ENCODE measurements at regions not wholly inside any gene's neighbourhood (a gene's known extent, or its start where the extent isn't known, plus 50 kb on each side); places are given as distances from the start of the nearest gene placed in this dataset.

DNA sequence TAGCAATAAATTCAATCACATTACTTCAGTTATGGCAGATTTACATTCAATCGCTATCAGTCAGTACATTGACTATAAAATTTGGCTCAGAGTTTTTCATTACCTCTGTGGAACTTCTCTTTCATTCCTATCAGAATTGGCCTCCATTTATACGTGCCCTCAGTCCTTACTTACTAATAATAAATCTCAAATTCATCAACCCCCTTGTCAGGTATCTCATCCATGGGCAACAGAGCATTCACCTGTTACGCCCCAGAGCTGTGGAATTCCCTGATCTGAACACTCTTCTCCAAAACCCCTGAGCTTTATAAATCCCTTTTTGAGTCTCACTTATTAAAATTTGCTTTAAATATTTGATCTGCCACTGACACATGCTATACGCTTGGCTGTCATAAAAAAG, 492.9 kb downstream of the GBE1 start:
- 81% methylated on average over 4 of the region's 4 CpGs for WGBS
- no peaks in the 10 kb centered on the region for H3K27me3 ChIP-seq
- no peaks in the 10 kb centered on the region for H3K36me3 ChIP-seq
- intact Hi-C loops (cut with DNase I), result no loop called here
- no peak overlapping the region for H3K4me3 ChIP-seq
- TF ChIP-seq POLR2A (IDR thresholded peaks at IDR 0.05; ENCODE audit: low read depth) (no peak), EP300 (IDR thresholded peaks at IDR 0.05) (no peak), POLR2AphosphoS5 (IDR thresholded peaks at IDR 0.05) (no peak)
- TF ChIP-seq, protein P1, sequence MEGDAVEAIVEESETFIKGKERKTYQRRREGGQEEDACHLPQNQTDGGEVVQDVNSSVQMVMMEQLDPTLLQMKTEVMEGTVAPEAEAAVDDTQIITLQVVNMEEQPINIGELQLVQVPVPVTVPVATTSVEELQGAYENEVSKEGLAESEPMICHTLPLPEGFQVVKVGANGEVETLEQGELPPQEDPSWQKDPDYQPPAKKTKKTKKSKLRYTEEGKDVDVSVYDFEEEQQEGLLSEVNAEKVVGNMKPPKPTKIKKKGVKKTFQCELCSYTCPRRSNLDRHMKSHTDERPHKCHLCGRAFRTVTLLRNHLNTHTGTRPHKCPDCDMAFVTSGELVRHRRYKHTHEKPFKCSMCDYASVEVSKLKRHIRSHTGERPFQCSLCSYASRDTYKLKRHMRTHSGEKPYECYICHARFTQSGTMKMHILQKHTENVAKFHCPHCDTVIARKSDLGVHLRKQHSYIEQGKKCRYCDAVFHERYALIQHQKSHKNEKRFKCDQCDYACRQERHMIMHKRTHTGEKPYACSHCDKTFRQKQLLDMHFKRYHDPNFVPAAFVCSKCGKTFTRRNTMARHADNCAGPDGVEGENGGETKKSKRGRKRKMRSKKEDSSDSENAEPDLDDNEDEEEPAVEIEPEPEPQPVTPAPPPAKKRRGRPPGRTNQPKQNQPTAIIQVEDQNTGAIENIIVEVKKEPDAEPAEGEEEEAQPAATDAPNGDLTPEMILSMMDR (IDR thresholded peaks at IDR 0.05), result no peak
- no peak for DNase-seq (ENCODE audit: extremely low spot score)
- H3K27ac ChIP-seq (replicated peaks in 1 of 4), result no peak overlapping the region
- no peaks in the 10 kb centered on the region for H3K4me1 ChIP-seq
- H3K9me3 ChIP-seq, result no peaks in the 10 kb centered on the region

DNA sequence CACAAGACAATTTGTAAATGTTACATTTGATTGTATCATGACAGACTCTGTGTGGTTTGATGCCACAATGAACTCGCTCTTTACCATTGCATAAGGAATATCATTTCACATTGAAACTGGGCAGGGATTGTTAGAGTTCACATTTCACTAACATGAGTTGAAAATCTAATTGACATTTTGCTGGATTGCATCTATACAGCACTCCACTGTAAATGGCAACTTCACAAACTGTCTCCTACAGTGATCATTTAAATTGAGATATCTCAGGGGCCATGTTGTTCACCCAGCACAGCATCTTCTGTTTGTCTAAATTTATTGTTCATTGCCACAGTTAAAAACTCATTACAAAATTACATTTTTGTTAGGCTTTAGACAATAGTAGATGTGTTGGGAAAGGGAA, 499.4 kb downstream of the GBE1 start:
- Histone ChIP-seq H3K27me3 (no peaks in the 10 kb centered on the region), H3K27ac (replicated peaks in 1 of 4) (no peak overlapping the region), H3K4me3 (no peak overlapping the region), H3K9me3 (no peaks in the 10 kb centered on the region), H3K36me3 (no peaks in the 10 kb centered on the region), H3K4me1 (no peaks in the 10 kb centered on the region)
- intact Hi-C loops (cut with DNase I), result no loop called here
- WGBS, result 92% methylated on average over 1 of the region's 1 CpG
- no peak for DNase-seq (ENCODE audit: extremely low spot score)
- TF ChIP-seq POLR2AphosphoS5 (IDR thresholded peaks at IDR 0.05), result no peak
- no peak for TF ChIP-seq EP300 (IDR thresholded peaks at IDR 0.05)
- TF ChIP-seq, protein P1 (IDR thresholded peaks at IDR 0.05), result no peak
- no peak for TF ChIP-seq POLR2A (IDR thresholded peaks at IDR 0.05; ENCODE audit: low read depth)

DNA sequence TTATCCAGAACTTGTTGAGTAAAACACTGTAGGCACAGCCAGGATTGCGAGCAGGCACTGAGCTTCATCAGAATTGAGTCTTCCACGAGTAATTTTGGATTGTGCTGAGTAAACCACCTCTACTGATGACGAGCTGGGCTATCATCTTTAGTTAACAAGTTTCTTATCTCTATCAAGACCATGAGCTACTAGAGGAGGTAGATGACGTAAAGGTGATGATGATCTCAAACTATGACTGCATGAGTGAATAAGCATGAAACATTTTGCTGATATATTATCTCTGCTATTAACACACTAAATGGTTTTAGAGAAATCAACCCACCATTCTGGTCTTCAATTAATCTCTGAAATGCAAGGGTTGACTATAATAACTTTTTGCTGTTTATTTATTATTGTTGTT, 506.0 kb downstream of the GBE1 start:
- no peak overlapping the region for H3K4me3 ChIP-seq
- no peak overlapping the region for H3K27ac ChIP-seq (replicated peaks in 1 of 4)
- TF ChIP-seq EP300 (IDR thresholded peaks at IDR 0.05) (no peak), POLR2AphosphoS5 (IDR thresholded peaks at IDR 0.05) (no peak), POLR2A (IDR thresholded peaks at IDR 0.05; ENCODE audit: low read depth) (no peak)
- TF ChIP-seq, protein P1 (IDR thresholded peaks at IDR 0.05), result no peak
- no peak for DNase-seq (ENCODE audit: extremely low spot score)
- no peaks in the 10 kb centered on the region for H3K36me3 ChIP-seq
- 91% methylated on average over 4 of the region's 4 CpGs for WGBS
- H3K4me1 ChIP-seq, result no peaks in the 10 kb centered on the region
- intact Hi-C loops (cut with DNase I), result no loop called here
- no peaks in the 10 kb centered on the region for H3K27me3 ChIP-seq
- no peaks in the 10 kb centered on the region for H3K9me3 ChIP-seq

DNA sequence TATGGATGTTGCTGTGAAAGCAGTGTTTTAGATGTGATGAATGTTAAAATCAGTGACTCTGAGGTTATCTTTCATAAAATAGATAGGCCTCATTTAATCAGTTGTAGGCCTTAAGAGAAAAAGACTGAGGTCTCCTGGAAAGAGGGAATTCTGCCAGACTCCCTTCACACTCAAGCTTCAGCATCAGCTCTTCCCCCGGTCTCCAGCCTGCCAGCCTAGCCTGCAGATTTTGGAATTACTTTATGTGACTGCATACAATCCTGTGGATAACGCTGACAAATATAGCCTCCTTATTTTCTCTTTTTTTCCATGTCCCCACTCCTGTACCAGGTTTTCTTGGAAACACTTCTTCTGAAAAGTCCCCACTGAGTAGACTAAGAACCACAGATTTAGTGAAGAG, 510.3 kb downstream of the GBE1 start:
- 81% methylated on average over 2 of the region's 2 CpGs for WGBS
- H3K27ac ChIP-seq (replicated peaks in 1 of 4), result no peak overlapping the region

More for the DNA sequence above, 510.3 kb downstream of the GBE1 start:
- intact Hi-C loops (cut with DNase I), result no loop called here
- TF ChIP-seq, protein P1 (IDR thresholded peaks at IDR 0.05), result no peak
- TF ChIP-seq POLR2AphosphoS5 (IDR thresholded peaks at IDR 0.05), result no peak
- no peak for TF ChIP-seq POLR2A (IDR thresholded peaks at IDR 0.05; ENCODE audit: low read depth)
- no peak for TF ChIP-seq EP300 (IDR thresholded peaks at IDR 0.05)
- Histone ChIP-seq H3K4me1 (no peaks in the 10 kb centered on the region), H3K36me3 (no peaks in the 10 kb centered on the region), H3K9me3 (no peaks in the 10 kb centered on the region), H3K27me3 (no peaks in the 10 kb centered on the region), H3K4me3 (no peak overlapping the region)
- DNase-seq (ENCODE audit: extremely low spot score), result no peak

Measured in esophagus muscularis mucosa (tissue), 4 donors.